Calu3 (cell line): ENCODE measurements at regions not wholly inside any gene's neighbourhood (a gene's known extent, or its start where the extent isn't known, plus 50 kb on each side); places are given as distances from the start of the nearest gene placed in this dataset.
A peak's percentile ranks its signal among the peaks of the same experiment; 100 is the strongest.

Experiments used
- BruUV-seq: library from RNA; stranded (reverse); fragments of 400-500 nt; replicated peaks from 2 replicates; lab custom pipeline; 2021; lab: Mats Ljungman, UMichigan
- CTCF ChIA-PET: fragments of 300-600 bp; sonication (Branson Sonifier 250); formaldehyde crosslinking; loops from one replicate; lab custom pipeline; 2022; ENCODE audit warnings: antibody characterized with exemption; lab: Charles Lee
- DNase-seq: peaks from one replicate; pipeline ENCODE4 v3.0.0; 2022
- H3K27ac Mint-ChIP-seq: one replicate; pipeline ENCODE4 v1.8.0; 2022; ENCODE audit warnings: mixed read lengths; ENCODE audit not compliant: unreplicated experiment
- H3K27me3 Mint-ChIP-seq: one replicate; pipeline ENCODE4 v1.8.0; 2022; ENCODE audit warnings: mixed read lengths; ENCODE audit not compliant: unreplicated experiment
- H3K36me3 Mint-ChIP-seq: one replicate; pipeline ENCODE4 v1.8.0; 2022; ENCODE audit warnings: mild to moderate bottlenecking, moderate library complexity, mixed read lengths; ENCODE audit not compliant: insufficient read depth, unreplicated experiment
- H3K4me1 Mint-ChIP-seq: one replicate; pipeline ENCODE4 v1.8.0; 2022; ENCODE audit warnings: mild to moderate bottlenecking, low read depth, mixed read lengths; ENCODE audit not compliant: unreplicated experiment
- H3K4me3 Mint-ChIP-seq: one replicate; pipeline ENCODE4 v1.8.0; 2022; ENCODE audit warnings: mild to moderate bottlenecking, low read depth, moderate library complexity, mixed read lengths; ENCODE audit not compliant: unreplicated experiment
- H3K9me3 Mint-ChIP-seq: one replicate; pipeline ENCODE4 v1.8.0; 2022; ENCODE audit warnings: low read depth, mixed read lengths; ENCODE audit not compliant: unreplicated experiment
- CTCF ChIP-seq: fragments of 200-600 bp; IDR thresholded peaks from one replicate; pipeline ENCODE4 v1.8.0; 2022; ENCODE audit warnings: antibody characterized with exemption; ENCODE audit not compliant: unreplicated experiment
- intact Hi-C: fragments of 100-400 bp; cut with micrococcal nuclease; formaldehyde crosslinking; loops from one replicate; pipeline ENCODE4 v1.10.0; 2022; ENCODE audit not compliant: unreplicated experiment

- Mint-ChIP-seq H3K9me3 (no peaks in the 10 kb centered on the region), H3K27ac (no peak overlapping the region), H3K4me3 (no peak overlapping the region), H3K27me3 (no peaks in the 10 kb centered on the region), H3K36me3 (no peaks in the 10 kb centered on the region), H3K4me1 (peaks cover 7% of the 10 kb centered on the region)
- intact Hi-C loops, result no loop called here
- DNase-seq, result peak; percentile 44
- BruUV-seq, result no TSS peak
- CTCF ChIA-PET, result interaction anchor here (1.7 kb wide), 1 partner anchor 165 kb away, joined by 3 read pairs; no protein-coding TSS in a partner anchor
- TF ChIP-seq CTCF, result no peak
These were observed 217.4 kb downstream of the BARX2 start for GRCh38 chr11:129593098-129593497.

- CTCF ChIA-PET, result no interaction called here
- intact Hi-C loops, result no loop called here
- H3K36me3 Mint-ChIP-seq, result no peaks in the 10 kb centered on the region
- BruUV-seq, result no TSS peak
- TF ChIP-seq CTCF, result no peak
- H3K4me1 Mint-ChIP-seq, result peaks cover 7% of the 10 kb centered on the region
- no peak for DNase-seq
- no peaks in the 10 kb centered on the region for H3K27me3 Mint-ChIP-seq
- H3K27ac Mint-ChIP-seq, result no peak overlapping the region
- peaks cover 3% of the 10 kb centered on the region for H3K9me3 Mint-ChIP-seq
- H3K4me3 Mint-ChIP-seq, result no peak overlapping the region
These were observed 219.7 kb downstream of the BARX2 start for GRCh38 chr11:129595038-129595962.

- no peak overlapping the region for H3K27ac Mint-ChIP-seq
- H3K36me3 Mint-ChIP-seq, result no peaks in the 10 kb centered on the region
- no peak for TF ChIP-seq CTCF
- H3K4me1 Mint-ChIP-seq, result peaks cover 7% of the 10 kb centered on the region
- H3K27me3 Mint-ChIP-seq, result no peaks in the 10 kb centered on the region
- intact Hi-C loops, result no loop called here
- no peak for DNase-seq
- peaks cover 5% of the 10 kb centered on the region for H3K9me3 Mint-ChIP-seq
- BruUV-seq, result no TSS peak
- H3K4me3 Mint-ChIP-seq, result no peak overlapping the region
- CTCF ChIA-PET, result no interaction called here
These were observed 219.3 kb upstream of the TMEM45B start for GRCh38 chr11:129596351-129596750.

- H3K4me1 Mint-ChIP-seq, result peaks cover under 1% of the 10 kb centered on the region
- no TSS peak for BruUV-seq
- intact Hi-C loops, result no loop called here
- H3K27me3 Mint-ChIP-seq, result no peaks in the 10 kb centered on the region
- H3K36me3 Mint-ChIP-seq, result no peaks in the 10 kb centered on the region
- no peak for DNase-seq
- no peak overlapping the region for H3K27ac Mint-ChIP-seq
- no peak for TF ChIP-seq CTCF
- no peak overlapping the region for H3K4me3 Mint-ChIP-seq
- CTCF ChIA-PET, result no interaction called here
- peaks cover 5% of the 10 kb centered on the region for H3K9me3 Mint-ChIP-seq
These were observed 217.3 kb upstream of the TMEM45B start for GRCh38 chr11:129598378-129598777.
